HepG2 (cell line): ENCODE measurements at regions not wholly inside any gene's neighbourhood (a gene's known extent, or its start where the extent isn't known, plus 50 kb on each side); places are given as distances from the start of the nearest gene placed in this dataset.

ENCODE experiments used
- ATAC-seq: fragments of 200-7000 bp; cut with Tn5 transposase; 3 replicates; pipeline ENCODE4 v1.9.1; 2020; ENCODE audit warnings: mild to moderate bottlenecking, moderate library complexity
- BruUV-seq: library from RNA; stranded (reverse); fragments of 400-500 nt; replicated peaks from 2 replicates; lab custom pipeline; 2021; lab: Mats Ljungman, UMichigan
- CTCF ChIA-PET: fragments of 300-600 bp; formaldehyde crosslinking; extraction: SDS; loops from one replicate; lab custom pipeline; 2021; ENCODE audit warnings: low total read pairs, inconsistent platforms, low intra/inter-chr PET ratio; lab: Yijun Ruan, JAX
- POLR2A ChIA-PET: fragments of 350-600 bp; sonication (Branson Sonifier 250); formaldehyde crosslinking; loops from one replicate; lab custom pipeline; 2020; ENCODE audit warnings: antibody characterized with exemption, inconsistent platforms; lab: Yijun Ruan, JAX
- DNase-seq: peaks from one replicate; pipeline ENCODE4 v3.0.0-alpha.2; 2015; ENCODE audit warnings: low spot score
- FAIRE-seq: peaks from 3 replicates; lab custom pipeline; 2011; peaks lifted over from hg19 to GRCh38; lab: Jason Lieb, UNC
- H2AFZ ChIP-seq: one replicate; pipeline ENCODE4 v1.6.1; 2011; ENCODE audit warnings: low read length, inconsistent platforms
- H3K27ac ChIP-seq: fragments of 300-600 bp; 3 replicates; pipeline ENCODE4 v1.8.0; 2011; ENCODE audit warnings: mixed run types, mild to moderate bottlenecking, mixed read lengths, low read length, inconsistent platforms; ENCODE audit not compliant: insufficient read depth; ENCODE audit errors: extremely low read length
- H3K27me3 ChIP-seq, 2 experiments: fragments of 200-600 bp in 1 of 2; 2 replicates in 1 of 2; 3 replicates in 1 of 2; pipeline versions ENCODE4 v1.6.0 to v1.8.0; 2011; ENCODE audit warnings: low read length in 2 of 2, mild to moderate bottlenecking in 2 of 2, moderate library complexity in 2 of 2, inconsistent platforms in 1 of 2; ENCODE audit not compliant: insufficient read depth in 2 of 2, control insufficient read depth in 1 of 2
- H3K36me3 ChIP-seq, 2 experiments: fragments of 200-600 bp in 1 of 2; replicated peaks in 1 of 2; 2 replicates in 1 of 2; 3 replicates in 1 of 2; pipeline versions ENCODE4 v1.5.1 to v1.8.0; 2011; ENCODE audit warnings: low read length in 2 of 2, inconsistent platforms in 1 of 2; ENCODE audit not compliant: insufficient read depth in 2 of 2, control insufficient read depth in 1 of 2
- H3K4me1 ChIP-seq: 2 replicates; pipeline ENCODE4 v1.5.1; 2012; ENCODE audit warnings: low read length, inconsistent platforms; ENCODE audit not compliant: insufficient read depth
- H3K4me2 ChIP-seq: 2 replicates; pipeline ENCODE4 v1.6.0; 2011; ENCODE audit warnings: low read depth, low read length, inconsistent platforms
- H3K4me3 ChIP-seq, 3 experiments: fragments of 200-600 bp in 1 of 3; sonication (generic), shearing (Covaris generic) in 1 of 3; replicated peaks in 1 of 3; 2 replicates each; pipeline ENCODE4 v1.5.1; 2011 to 2016; ENCODE audit warnings: low read length in 3 of 3, inconsistent platforms in 2 of 3, low read depth in 2 of 3, mild to moderate bottlenecking in 2 of 3, control low read depth in 1 of 3, mixed read lengths in 1 of 3; ENCODE audit not compliant: insufficient read depth in 1 of 3
- H3K79me2 ChIP-seq: one replicate; pipeline ENCODE4 v1.6.1; 2011; ENCODE audit warnings: low read length, inconsistent platforms; ENCODE audit not compliant: insufficient read depth
- H3K9ac ChIP-seq: 2 replicates; pipeline ENCODE4 v1.6.0; 2011; ENCODE audit warnings: mild to moderate bottlenecking, low read depth, low read length, inconsistent platforms; ENCODE audit not compliant: insufficient read depth
- H3K9me3 ChIP-seq: 2 replicates; pipeline ENCODE4 v1.5.1; 2012; ENCODE audit warnings: mild to moderate bottlenecking, low read length
- H4K20me1 ChIP-seq: 2 replicates; pipeline ENCODE4 v1.6.0; 2011; ENCODE audit warnings: inconsistent platforms, mild to moderate bottlenecking, low read length, moderate library complexity; ENCODE audit not compliant: insufficient read depth
- ZNF687 ChIP-seq: sonication (generic); formaldehyde crosslinking; IDR thresholded peaks from 2 replicates; pipeline ENCODE4 v1.5.1; 2020; ENCODE audit warnings: mild to moderate bottlenecking, missing genetic modification reagents, moderate library complexity
- ZNF704 ChIP-seq: sonication (generic); formaldehyde crosslinking; IDR thresholded peaks from 2 replicates; pipeline ENCODE4 v1.8.1; 2023; ENCODE audit warnings: mild to moderate bottlenecking, inconsistent platforms, moderate library complexity, missing genetic modification reagents, borderline replicate concordance
- ZNF773 ChIP-seq: sonication (generic); formaldehyde crosslinking; IDR thresholded peaks from 2 replicates; pipeline ENCODE4 v1.4.0; 2020; ENCODE audit warnings: missing genetic modification reagents, borderline replicate concordance
- WGBS: methylation state at CpG from one replicate; pipeline ENCODE4 v1.1.6; 2017; ENCODE audit warnings: low lambda C conversion rate; 5-methylcytosine and 5-hydroxymethylcytosine counted together
- in situ Hi-C: cut with HindIII; loops from 2 replicates; pipeline ENCODE4 v1.10.0; 2017; ENCODE audit warnings: low pct_unique_long_range_greater_than_20kb; ENCODE audit not compliant: extremely low pct_ligation_motif_present
- intact Hi-C: fragments of 100-400 bp; cut with micrococcal nuclease; formaldehyde crosslinking; loops from one replicate; pipeline ENCODE4 v1.10.0; 2022; ENCODE audit not compliant: unreplicated experiment

DNA sequence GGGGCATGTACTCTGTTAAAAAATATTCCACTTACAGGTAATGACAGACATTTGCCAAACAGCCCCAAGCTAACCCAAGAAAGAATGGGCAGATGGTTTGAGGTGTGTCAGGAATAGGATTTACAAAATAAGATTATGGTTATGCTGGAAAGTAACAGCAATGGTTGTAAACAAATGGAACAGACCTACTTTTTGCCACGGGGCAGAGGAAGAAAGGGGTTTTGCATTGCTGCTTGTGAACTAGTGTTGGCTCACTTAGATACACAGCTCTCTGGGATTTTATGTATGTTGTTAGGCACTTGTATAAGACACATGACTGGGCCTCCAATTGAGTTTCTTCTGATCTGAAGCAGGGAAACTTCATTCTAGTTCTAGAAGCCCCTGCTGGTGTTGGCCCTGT lies 191.5 kb upstream of the GDNF start:
- H3K4me2 ChIP-seq = no peak overlapping the region
- POLR2A ChIA-PET = no interaction called here
- 6% methylated on average over 1 of the region's 1 CpG for WGBS
- H3K36me3 ChIP-seq = no peaks in the 10 kb centered on the region
- no TSS peak for BruUV-seq
- H3K4me3 ChIP-seq = no peak overlapping the region
- H3K27me3 ChIP-seq = peaks cover 0 to 13% of the 10 kb centered on the region in 2 experiments; a peak in 2 of 5 replicates
- no peak for TF ChIP-seq ZNF773
- H3K4me1 ChIP-seq = peaks cover 22% of the 10 kb centered on the region
- no peak overlapping the region for H3K27ac ChIP-seq
- in situ Hi-C loops (no loop called here), intact Hi-C loops (no loop called here)
- no peaks in the 10 kb centered on the region for H4K20me1 ChIP-seq
- ATAC-seq = no peak
- FAIRE-seq = no peak
- no peak for DNase-seq
- no peaks in the 10 kb centered on the region for H3K9me3 ChIP-seq
- CTCF ChIA-PET = no interaction called here
- no peaks in the 10 kb centered on the region for H3K79me2 ChIP-seq
- no peak overlapping the region for H3K9ac ChIP-seq
- H2AFZ ChIP-seq = no peak overlapping the region

GRCh38 chr5:38029397-38030065 lies 189.7 kb upstream of the GDNF start:
- Histone ChIP-seq H3K9ac (no peak overlapping the region), H3K9me3 (no peaks in the 10 kb centered on the region), H3K79me2 (no peaks in the 10 kb centered on the region), H3K4me3 (no peak overlapping the region), H3K27me3 (peaks cover 2 to 13% of the 10 kb centered on the region in 2 experiments; a peak in 2 of 5 replicates), H4K20me1 (no peaks in the 10 kb centered on the region), H3K4me1 (peaks cover 22% of the 10 kb centered on the region), H2AFZ (no peak overlapping the region), H3K4me2 (no peak overlapping the region), H3K27ac (no peak overlapping the region), H3K36me3 (no peaks in the 10 kb centered on the region)
- DNase-seq (no peak), FAIRE-seq (no peak), ATAC-seq (no peak)
- BruUV-seq = no TSS peak
- CTCF ChIA-PET = no interaction called here
- in situ Hi-C loops = loop anchor here (5.0 kb wide), 1 partner anchor 163 kb away; no protein-coding TSS in a partner anchor
- intact Hi-C loops = loop anchor here (10.0 kb wide), 1 partner anchor 135 kb away; no protein-coding TSS in a partner anchor
- POLR2A ChIA-PET = no interaction called here
- WGBS = 65% methylated on average over 6 of the region's 6 CpGs
- TF ChIP-seq ZNF687 (peak; percentile 13; the same call in 1 of the 2 replicates), ZNF704 (CRISPR knock-in tag) (no peak)
